ENCODE measurements at regions not wholly inside any gene's neighbourhood (a gene's known extent, or its start where the extent isn't known, plus 50 kb on each side); places are given as distances from the start of the nearest gene placed in this dataset.

- Histone ChIP-seq H3K27me3 (ENCODE audit: insufficient read depth, poor library complexity, severe bottlenecking) (no peaks in the 10 kb centered on the region), H3K27ac (replicated peaks) (no peak overlapping the region), H3K4me3 (replicated peaks; ENCODE audit: insufficient read depth, low read length) (no peak overlapping the region)
- no peak for DNase-seq (ENCODE audit: low read depth in 1 of 2, low spot score in 1 of 2)
- TF ChIP-seq GABPA (IDR thresholded peaks at IDR 0.05; ENCODE audit: low read depth) = no peak
- no peak for TF ChIP-seq CTCF (IDR thresholded peaks at IDR 0.05; ENCODE audit: insufficient read depth, low read length)
- TF ChIP-seq REST (IDR thresholded peaks at IDR 0.05; ENCODE audit: insufficient replicate concordance, low read depth) = no peak
- no peak for TF ChIP-seq POLR2AphosphoS5 (IDR thresholded peaks at IDR 0.05; ENCODE audit: low read depth)
- TF ChIP-seq SPI1 (IDR thresholded peaks at IDR 0.05; ENCODE audit: borderline replicate concordance, low read depth) = no peak
Observed at GRCh38 chr12:40561395-40561966, 130.8 kb upstream of the CNTN1 start.

GRCh38 chr12:40565029-40565633, 127.1 kb upstream of the CNTN1 start:
- Histone ChIP-seq H3K27me3 (ENCODE audit: insufficient read depth, poor library complexity, severe bottlenecking) (no peaks in the 10 kb centered on the region), H3K27ac (replicated peaks) (no peak overlapping the region), H3K4me3 (replicated peaks; ENCODE audit: insufficient read depth, low read length) (no peak overlapping the region)
- DNase-seq (ENCODE audit: low read depth in 1 of 2, low spot score in 1 of 2) = no peak
- TF ChIP-seq SPI1 (IDR thresholded peaks at IDR 0.05; ENCODE audit: borderline replicate concordance, low read depth) = no peak
- TF ChIP-seq CTCF (IDR thresholded peaks at IDR 0.05; ENCODE audit: insufficient read depth, low read length) = no peak
- no peak for TF ChIP-seq GABPA (IDR thresholded peaks at IDR 0.05; ENCODE audit: low read depth)
- TF ChIP-seq REST (IDR thresholded peaks at IDR 0.05; ENCODE audit: insufficient replicate concordance, low read depth) = no peak
- TF ChIP-seq POLR2AphosphoS5 (IDR thresholded peaks at IDR 0.05; ENCODE audit: low read depth) = no peak

- no peaks in the 10 kb centered on the region for H3K27me3 ChIP-seq (ENCODE audit: insufficient read depth, poor library complexity, severe bottlenecking)
- no peak overlapping the region for H3K4me3 ChIP-seq (replicated peaks; ENCODE audit: insufficient read depth, low read length)
- DNase-seq (ENCODE audit: low read depth in 1 of 2, low spot score in 1 of 2) = no peak
- TF ChIP-seq SPI1 (IDR thresholded peaks at IDR 0.05; ENCODE audit: borderline replicate concordance, low read depth) (no peak), CTCF (IDR thresholded peaks at IDR 0.05; ENCODE audit: insufficient read depth, low read length) (no peak), GABPA (IDR thresholded peaks at IDR 0.05; ENCODE audit: low read depth) (no peak), REST (IDR thresholded peaks at IDR 0.05; ENCODE audit: insufficient replicate concordance, low read depth) (no peak), POLR2AphosphoS5 (IDR thresholded peaks at IDR 0.05; ENCODE audit: low read depth) (no peak)
- no peak overlapping the region for H3K27ac ChIP-seq (replicated peaks)
Observed at GRCh38 chr12:40566271-40566670, 126.0 kb upstream of the CNTN1 start.

All from HL-60 (cell line).